Epithelial cell of esophagus (primary cell): ENCODE measurements at regions not wholly inside any gene's neighbourhood (a gene's known extent, or its start where the extent isn't known, plus 50 kb on each side); places are given as distances from the start of the nearest gene placed in this dataset.

ENCODE experiments used
- DNase-seq: peaks from one replicate; pipeline ENCODE4 v3.0.0; 2010; ENCODE audit warnings: low read depth
- H3K4me3 ChIP-seq: 2 replicates; pipeline ENCODE4 v1.5.1; 2011; ENCODE audit warnings: mild to moderate bottlenecking, low read length, control low read depth
- CTCF ChIP-seq: IDR thresholded peaks from 2 replicates; pipeline ENCODE4 v1.5.1; 2011; ENCODE audit warnings: low read depth, mild to moderate bottlenecking, low read length, control low read depth, inconsistent platforms; ENCODE audit not compliant: insufficient read depth; ENCODE audit errors: missing control alignments

- DNase-seq, result no peak
- no peak overlapping the region for H3K4me3 ChIP-seq
- TF ChIP-seq CTCF, result no peak
Measured at GRCh38 chr11:134800826-134801225, 388.8 kb upstream of the B3GAT1 start.

GRCh38 chr11:134800130-134800529, 388.1 kb upstream of the B3GAT1 start:
- DNase-seq, result no peak
- TF ChIP-seq CTCF, result no peak
- no peak overlapping the region for H3K4me3 ChIP-seq

- H3K4me3 ChIP-seq, result no peak overlapping the region
- TF ChIP-seq CTCF, result no peak
- no peak for DNase-seq
Measured at GRCh38 chr11:134799386-134799785, 387.3 kb upstream of the B3GAT1 start.

GRCh38 chr11:134797411-134798089, 385.5 kb upstream of the B3GAT1 start:
- TF ChIP-seq CTCF, result no peak
- DNase-seq, result no peak
- H3K4me3 ChIP-seq, result no peak overlapping the region

DNA sequence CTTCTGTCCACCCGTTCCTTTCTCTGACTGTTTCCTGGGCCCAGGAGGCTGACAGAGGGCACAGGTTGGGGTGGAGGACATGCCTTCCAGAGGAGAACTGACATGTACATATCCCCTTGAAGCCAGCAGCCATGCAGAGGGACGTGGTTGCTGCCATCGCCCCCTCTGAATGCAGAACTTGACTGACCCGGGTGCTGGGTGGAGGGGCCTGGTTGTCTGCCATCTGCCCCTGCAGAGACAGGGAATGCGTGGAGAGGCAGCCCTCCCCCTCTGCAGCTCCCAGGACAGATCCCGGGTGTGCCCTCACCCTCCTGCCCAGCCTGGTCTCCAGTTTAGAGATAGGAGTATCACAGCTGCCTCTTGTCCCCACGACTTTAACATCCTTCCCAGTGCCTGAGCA, 383.0 kb upstream of the B3GAT1 start:
- no peak overlapping the region for H3K4me3 ChIP-seq
- no peak for TF ChIP-seq CTCF
- DNase-seq, result no peak

DNA sequence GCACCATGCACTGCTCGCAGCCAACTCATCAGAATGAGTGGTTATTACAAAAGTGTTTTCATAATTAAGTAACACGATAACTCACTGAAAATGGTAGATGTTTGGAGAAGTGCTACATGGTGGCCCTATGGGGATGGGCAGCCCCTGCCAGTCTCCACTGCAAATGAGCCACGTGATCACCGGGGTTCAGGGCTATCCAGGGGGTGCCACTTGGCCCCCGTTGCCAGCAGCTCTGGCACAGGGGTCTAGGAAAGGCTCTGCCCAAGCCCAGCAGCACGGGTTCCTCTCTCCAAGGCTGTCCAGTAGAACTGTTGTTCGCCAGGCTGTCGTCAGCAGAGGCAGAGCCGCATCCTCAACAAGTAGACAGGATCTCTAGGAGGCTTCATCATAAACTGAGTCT, 382.1 kb upstream of the B3GAT1 start:
- no peak for TF ChIP-seq CTCF
- no peak overlapping the region for H3K4me3 ChIP-seq
- DNase-seq, result no peak

GRCh38 chr11:134792677-134793076, 380.6 kb upstream of the B3GAT1 start:
- no peak overlapping the region for H3K4me3 ChIP-seq
- no peak for TF ChIP-seq CTCF
- DNase-seq, result no peak
